Activated CD4-positive, CD25-positive, alpha-beta regulatory T cell treated with anti-CD3 and anti-CD28 coated beads, Interleukin-2, amount 50 U/mL, for 24 hours (primary cell): ENCODE measurements at regions not wholly inside any gene's neighbourhood (a gene's known extent, or its start where the extent isn't known, plus 50 kb on each side); places are given as distances from the start of the nearest gene placed in this dataset.

Source experiments
- ATAC-seq, 2 donors: fragments of 150-1000 bp; cut with Tn5 transposase; one replicate each; pipeline ENCODE4 v1.10.0; 2021; ENCODE audit warnings: mild to moderate bottlenecking in 1 of 2, moderate library complexity in 1 of 2

GRCh38 chr5:71825992-71826391 lies 106.9 kb downstream of the CARTPT start:
- ATAC-seq = no peak

GRCh38 chr5:71828291-71829040 lies 109.4 kb downstream of the CARTPT start:
- ATAC-seq = no peak

GRCh38 chr5:71829206-71829605 lies 110.1 kb downstream of the CARTPT start:
- ATAC-seq = no peak

GRCh38 chr5:71830681-71831539 lies 111.8 kb downstream of the CARTPT start:
- no peak for ATAC-seq

GRCh38 chr5:71832812-71833715 lies 114.0 kb downstream of the CARTPT start:
- ATAC-seq = no peak

GRCh38 chr5:71834601-71835000 lies 115.5 kb downstream of the CARTPT start:
- no peak for ATAC-seq

- ATAC-seq = no peak
Observed at GRCh38 chr5:71836084-71836483, 117.0 kb downstream of the CARTPT start.

- ATAC-seq = no peak
Observed at GRCh38 chr5:71836559-71837112, 117.6 kb downstream of the CARTPT start.

GRCh38 chr5:71838286-71838685 lies 119.2 kb downstream of the CARTPT start:
- ATAC-seq = no peak

GRCh38 chr5:71839096-71839884 lies 120.2 kb downstream of the CARTPT start:
- no peak for ATAC-seq

- no peak for ATAC-seq
Observed at GRCh38 chr5:71841107-71841506, 122.0 kb downstream of the CARTPT start.

GRCh38 chr5:71843111-71843510 lies 124.0 kb downstream of the CARTPT start:
- ATAC-seq = no peak

- ATAC-seq = no peak
Observed at GRCh38 chr5:71844862-71845261, 125.8 kb downstream of the CARTPT start.

- ATAC-seq = no peak
Observed at GRCh38 chr5:71859515-71859914, 140.4 kb downstream of the CARTPT start.

GRCh38 chr5:71860048-71860447 lies 141.0 kb downstream of the CARTPT start:
- no peak for ATAC-seq

- ATAC-seq = no peak
Observed at GRCh38 chr5:71861682-71862081, 142.6 kb downstream of the CARTPT start.

GRCh38 chr5:71862087-71862486 lies 143.0 kb downstream of the CARTPT start:
- no peak for ATAC-seq

GRCh38 chr5:71862507-71863060 lies 143.5 kb downstream of the CARTPT start:
- ATAC-seq = no peak

- no peak for ATAC-seq
Observed at GRCh38 chr5:71864730-71865601, 145.9 kb downstream of the CARTPT start.

- no peak for ATAC-seq
Observed at GRCh38 chr5:71865665-71866320, 146.7 kb downstream of the CARTPT start.
